Subcutaneous abdominal adipose tissue (tissue), 5 donors: ENCODE measurements at regions not wholly inside any gene's neighbourhood (a gene's known extent, or its start where the extent isn't known, plus 50 kb on each side); places are given as distances from the start of the nearest gene placed in this dataset.

Source experiments
- H3K27ac ChIP-seq: one replicate; pipeline ENCODE4 v1.7.0; 2013; ENCODE audit warnings: low read depth, mild to moderate bottlenecking, inconsistent platforms, low read length, moderate library complexity
- H3K27me3 ChIP-seq, 5 donors: one replicate each; pipeline ENCODE4 v1.7.0; 2013; ENCODE audit warnings: low read length in 5 of 5, inconsistent platforms in 1 of 5; ENCODE audit not compliant: control insufficient read depth in 5 of 5, insufficient read depth in 4 of 5
- H3K36me3 ChIP-seq, 5 donors: one replicate each; pipeline ENCODE4 v1.7.0; 2013; ENCODE audit warnings: low read length in 5 of 5; ENCODE audit not compliant: control insufficient read depth in 5 of 5, insufficient read depth in 5 of 5
- H3K4me1 ChIP-seq, 5 donors: one replicate each; pipeline ENCODE4 v1.7.0; 2013; ENCODE audit warnings: low read length in 5 of 5, mild to moderate bottlenecking in 3 of 5, moderate library complexity in 1 of 5; ENCODE audit not compliant: control insufficient read depth in 5 of 5, insufficient read depth in 5 of 5
- H3K4me3 ChIP-seq, 5 donors: one replicate each; pipeline ENCODE4 v1.7.0; 2013; ENCODE audit warnings: low read length in 5 of 5, low read depth in 1 of 5
- H3K9ac ChIP-seq, 5 donors: one replicate each; pipeline ENCODE4 v1.7.0; 2013; ENCODE audit warnings: low read length in 5 of 5, mild to moderate bottlenecking in 4 of 5, moderate library complexity in 3 of 5
- H3K9me3 ChIP-seq, 5 donors: one replicate each; pipeline ENCODE4 v1.7.0; 2013; ENCODE audit warnings: low read length in 5 of 5; ENCODE audit not compliant: control insufficient read depth in 5 of 5
- donor health status: healthy.
- donor health status: healthy.
- donor health status: healthy.
- donor health status: healthy.
- donor health status: healthy.

GRCh38 chr4:108529984-108530905 lies 90.1 kb upstream of the RPL34 start:
- no peaks in the 10 kb centered on the region for H3K27me3 ChIP-seq
- H3K9me3 ChIP-seq: no peaks in the 10 kb centered on the region
- H3K36me3 ChIP-seq: no peaks in the 10 kb centered on the region
- no peak overlapping the region for H3K4me3 ChIP-seq
- H3K4me1 ChIP-seq: peaks cover 0 to 13% (median 6%) of the 10 kb centered on the region in 5 donors
- H3K27ac ChIP-seq: peak overlapping the region; percentile 31
- H3K9ac ChIP-seq: no peak overlapping the region

DNA sequence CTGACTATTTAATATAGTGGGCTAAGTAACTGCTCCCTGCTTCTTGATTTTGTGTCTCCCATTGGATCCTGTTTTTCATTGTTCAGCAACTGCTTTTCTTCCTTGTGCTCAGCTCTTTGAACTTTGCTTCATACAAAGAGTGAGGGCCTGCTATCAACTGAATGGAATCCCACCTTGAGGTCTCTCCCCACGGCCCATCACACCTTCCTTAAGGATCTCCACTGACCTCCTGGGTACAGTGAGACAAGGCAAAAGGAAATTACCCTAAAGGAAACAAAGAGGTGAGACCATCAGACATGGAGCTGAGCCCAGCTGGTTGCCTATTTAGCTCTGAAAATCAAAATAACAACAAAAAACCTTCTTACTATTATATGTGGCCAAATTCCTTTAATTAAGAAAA lies 91.3 kb upstream of the RPL34 start:
- no peaks in the 10 kb centered on the region for H3K27me3 ChIP-seq
- no peak overlapping the region for H3K9ac ChIP-seq
- H3K4me1 ChIP-seq: peaks cover 0 to 13% (median 6%) of the 10 kb centered on the region in 5 donors
- no peaks in the 10 kb centered on the region for H3K9me3 ChIP-seq
- H3K27ac ChIP-seq: peak overlapping the region; percentile 31
- H3K4me3 ChIP-seq: no peak overlapping the region
- H3K36me3 ChIP-seq: no peaks in the 10 kb centered on the region

GRCh38 chr4:108527723-108528122 lies 92.7 kb upstream of the RPL34 start:
- Histone ChIP-seq H3K27ac (no peak overlapping the region), H3K27me3 (no peaks in the 10 kb centered on the region), H3K9ac (no peak overlapping the region), H3K36me3 (no peaks in the 10 kb centered on the region), H3K4me1 (peaks cover 0 to 6% (median 5%) of the 10 kb centered on the region in 5 donors), H3K9me3 (no peaks in the 10 kb centered on the region), H3K4me3 (no peak overlapping the region)

DNA sequence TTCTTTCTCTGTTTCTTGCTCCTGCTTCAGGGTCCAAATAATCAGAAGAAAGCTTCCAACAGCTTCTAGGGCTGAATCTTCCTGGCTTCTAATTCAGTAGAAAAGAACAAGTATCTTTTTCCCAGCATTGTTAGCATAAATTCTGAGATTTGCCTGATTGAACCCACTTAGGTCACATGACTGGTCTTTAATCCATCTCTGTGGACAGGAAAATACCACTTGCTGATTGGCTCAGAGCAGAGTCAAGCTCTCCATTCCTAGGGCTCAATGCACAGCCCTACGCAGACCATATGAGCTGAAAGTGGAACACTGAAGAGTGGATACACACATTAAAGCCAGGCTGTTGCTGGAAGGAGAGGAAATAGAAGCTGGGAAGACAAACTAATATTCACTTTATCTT lies 99.6 kb upstream of the RPL34 start:
- Histone ChIP-seq H3K4me3 (no peak overlapping the region), H3K9me3 (no peaks in the 10 kb centered on the region), H3K27me3 (no peaks in the 10 kb centered on the region), H3K9ac (no peak overlapping the region), H3K27ac (no peak overlapping the region), H3K4me1 (no peaks in the 10 kb centered on the region), H3K36me3 (no peaks in the 10 kb centered on the region)

DNA sequence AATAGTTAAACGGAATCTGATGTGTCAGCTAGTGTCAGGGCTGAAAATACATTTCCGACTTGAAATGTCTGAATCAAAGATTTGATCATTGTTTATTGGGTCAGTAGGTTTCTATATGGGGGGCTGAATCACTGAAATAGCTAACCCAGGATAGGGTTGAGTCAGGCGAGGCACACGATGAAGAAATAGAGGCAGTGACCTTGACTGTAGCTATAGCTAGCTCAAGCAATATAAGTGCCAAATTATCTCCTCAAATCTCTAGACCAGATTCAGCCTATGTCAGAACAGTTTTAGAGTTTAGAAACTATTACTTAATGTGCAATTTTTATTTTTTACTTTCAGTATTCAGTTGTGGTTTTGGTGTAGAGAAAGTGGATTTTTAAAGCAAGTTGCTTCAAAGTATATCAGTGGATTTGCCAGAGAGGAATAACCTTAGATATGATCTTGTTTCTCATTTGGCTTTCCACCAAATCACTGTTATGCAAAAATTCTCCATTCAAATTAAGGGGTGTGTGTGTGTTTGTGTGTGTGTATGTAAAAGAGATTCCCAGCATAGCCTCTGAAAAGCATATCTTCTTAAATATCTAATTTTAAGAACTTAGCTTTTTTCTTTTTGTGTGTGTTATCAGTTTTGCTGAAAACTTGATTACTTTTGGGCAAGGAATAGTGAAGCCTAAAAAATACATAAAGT lies 100.3 kb upstream of the RPL34 start:
- Histone ChIP-seq H3K27me3 (no peaks in the 10 kb centered on the region), H3K36me3 (no peaks in the 10 kb centered on the region), H3K9ac (no peak overlapping the region), H3K27ac (no peak overlapping the region), H3K9me3 (no peaks in the 10 kb centered on the region), H3K4me1 (no peaks in the 10 kb centered on the region), H3K4me3 (no peak overlapping the region)

- no peak overlapping the region for H3K27ac ChIP-seq
These were observed 101.1 kb upstream of the RPL34 start for GRCh38 chr4:108519208-108519833.

GRCh38 chr4:108512615-108513505 lies 107.5 kb upstream of the RPL34 start:
- no peaks in the 10 kb centered on the region for H3K36me3 ChIP-seq
- peaks cover 0 to 11% (median 4%) of the 10 kb centered on the region in 5 donors for H3K27me3 ChIP-seq
- peaks cover 0 to 4% (median 0%) of the 10 kb centered on the region in 5 donors for H3K4me1 ChIP-seq
- no peak overlapping the region for H3K27ac ChIP-seq
- peak overlapping the region in 1 of 5 donors; percentile 34 for H3K4me3 ChIP-seq
- H3K9me3 ChIP-seq: no peaks in the 10 kb centered on the region
- H3K9ac ChIP-seq: no peak overlapping the region

More at GRCh38 chr4:108519208-108519833, 101.1 kb upstream of the RPL34 start:
- Histone ChIP-seq H3K9me3 (no peaks in the 10 kb centered on the region), H3K4me3 (no peak overlapping the region), H3K9ac (no peak overlapping the region), H3K27me3 (peaks cover 0 to 1% (median 0%) of the 10 kb centered on the region in 5 donors), H3K36me3 (no peaks in the 10 kb centered on the region), H3K4me1 (no peaks in the 10 kb centered on the region)

DNA sequence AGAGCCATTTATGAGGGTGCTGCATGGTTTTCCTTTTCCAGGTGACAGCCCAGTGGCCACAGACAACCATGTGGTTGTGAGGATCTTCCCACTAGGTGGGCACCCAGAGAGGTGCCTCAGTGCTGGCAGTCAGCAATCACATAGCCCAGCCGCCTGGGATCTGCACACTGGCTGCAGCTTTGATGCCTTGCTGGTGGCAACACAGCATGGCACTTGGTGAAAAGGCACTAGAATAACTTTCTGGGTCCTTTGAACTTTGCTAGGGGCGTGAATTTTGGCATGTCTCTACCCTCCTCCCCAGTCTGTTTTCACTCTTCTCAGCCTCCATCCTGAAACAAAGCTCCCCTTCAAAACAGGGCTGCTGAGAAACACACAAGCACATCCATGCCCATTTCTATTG lies 108.8 kb upstream of the RPL34 start:
- Histone ChIP-seq H3K27ac (no peak overlapping the region), H3K27me3 (peaks cover 0 to 11% (median 4%) of the 10 kb centered on the region in 5 donors), H3K9ac (no peak overlapping the region), H3K4me3 (no peak overlapping the region), H3K36me3 (no peaks in the 10 kb centered on the region), H3K9me3 (no peaks in the 10 kb centered on the region), H3K4me1 (peaks cover 0 to 4% (median 0%) of the 10 kb centered on the region in 5 donors)

DNA sequence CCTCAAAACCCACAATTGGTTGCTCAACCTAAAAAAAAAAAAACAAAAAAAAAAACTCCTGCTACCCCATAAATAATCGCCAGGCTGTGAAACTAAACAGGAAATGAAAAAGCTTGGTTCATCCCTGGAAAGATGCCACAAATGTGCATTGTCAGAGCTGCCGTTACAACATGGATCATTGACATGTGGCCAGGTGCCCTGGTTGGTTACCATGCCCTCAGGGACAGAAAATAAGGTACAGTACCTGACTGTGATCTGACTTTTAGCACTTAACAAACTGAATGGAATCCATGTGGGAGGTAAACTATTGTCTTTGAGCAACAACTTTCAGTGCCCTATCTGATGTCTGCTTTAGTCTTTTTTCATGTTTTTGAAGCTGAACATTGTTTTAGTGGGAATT lies 118.0 kb upstream of the RPL34 start:
- H3K9ac ChIP-seq: no peak overlapping the region
- no peaks in the 10 kb centered on the region for H3K4me1 ChIP-seq
- no peak overlapping the region for H3K4me3 ChIP-seq
- H3K9me3 ChIP-seq: peaks cover 0 to 3% (median 0%) of the 10 kb centered on the region in 5 donors
- no peaks in the 10 kb centered on the region for H3K36me3 ChIP-seq
- H3K27me3 ChIP-seq: no peaks in the 10 kb centered on the region
- H3K27ac ChIP-seq: no peak overlapping the region
